ENCODE measurements at regions not wholly inside any gene's neighbourhood (a gene's known extent, or its start where the extent isn't known, plus 50 kb on each side); places are given as distances from the start of the nearest gene placed in this dataset.

DNA sequence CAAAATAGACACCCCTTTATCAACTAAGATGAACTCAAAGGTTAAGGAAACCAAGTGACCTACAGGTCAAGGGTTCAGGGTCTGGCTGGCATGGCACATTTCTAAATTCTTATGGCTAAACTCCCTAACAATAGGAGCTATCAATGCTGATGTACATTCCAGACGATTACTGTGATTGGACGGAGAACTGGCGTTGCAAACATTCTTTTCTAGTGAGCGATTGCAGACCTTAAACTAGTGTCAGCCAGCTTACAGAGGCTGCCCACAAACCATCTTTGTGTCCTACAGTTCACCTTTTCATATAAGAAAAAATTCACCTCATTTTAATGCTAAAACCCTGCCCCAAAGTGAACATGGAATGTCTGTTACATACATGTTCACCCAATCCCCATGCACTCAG lies 382.9 kb downstream of the MAT2B start (continued):
- TF ChIP-seq, protein P1, sequence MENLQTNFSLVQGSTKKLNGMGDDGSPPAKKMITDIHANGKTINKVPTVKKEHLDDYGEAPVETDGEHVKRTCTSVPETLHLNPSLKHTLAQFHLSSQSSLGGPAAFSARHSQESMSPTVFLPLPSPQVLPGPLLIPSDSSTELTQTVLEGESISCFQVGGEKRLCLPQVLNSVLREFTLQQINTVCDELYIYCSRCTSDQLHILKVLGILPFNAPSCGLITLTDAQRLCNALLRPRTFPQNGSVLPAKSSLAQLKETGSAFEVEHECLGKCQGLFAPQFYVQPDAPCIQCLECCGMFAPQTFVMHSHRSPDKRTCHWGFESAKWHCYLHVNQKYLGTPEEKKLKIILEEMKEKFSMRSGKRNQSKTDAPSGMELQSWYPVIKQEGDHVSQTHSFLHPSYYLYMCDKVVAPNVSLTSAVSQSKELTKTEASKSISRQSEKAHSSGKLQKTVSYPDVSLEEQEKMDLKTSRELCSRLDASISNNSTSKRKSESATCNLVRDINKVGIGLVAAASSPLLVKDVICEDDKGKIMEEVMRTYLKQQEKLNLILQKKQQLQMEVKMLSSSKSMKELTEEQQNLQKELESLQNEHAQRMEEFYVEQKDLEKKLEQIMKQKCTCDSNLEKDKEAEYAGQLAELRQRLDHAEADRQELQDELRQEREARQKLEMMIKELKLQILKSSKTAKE (IDR thresholded peaks at IDR 0.05; ENCODE audit: low read depth, poor library complexity, severe bottlenecking), result no peak
- TF ChIP-seq EED (IDR thresholded peaks at IDR 0.05; ENCODE audit: low read depth), result no peak
- TF ChIP-seq, protein P2, sequence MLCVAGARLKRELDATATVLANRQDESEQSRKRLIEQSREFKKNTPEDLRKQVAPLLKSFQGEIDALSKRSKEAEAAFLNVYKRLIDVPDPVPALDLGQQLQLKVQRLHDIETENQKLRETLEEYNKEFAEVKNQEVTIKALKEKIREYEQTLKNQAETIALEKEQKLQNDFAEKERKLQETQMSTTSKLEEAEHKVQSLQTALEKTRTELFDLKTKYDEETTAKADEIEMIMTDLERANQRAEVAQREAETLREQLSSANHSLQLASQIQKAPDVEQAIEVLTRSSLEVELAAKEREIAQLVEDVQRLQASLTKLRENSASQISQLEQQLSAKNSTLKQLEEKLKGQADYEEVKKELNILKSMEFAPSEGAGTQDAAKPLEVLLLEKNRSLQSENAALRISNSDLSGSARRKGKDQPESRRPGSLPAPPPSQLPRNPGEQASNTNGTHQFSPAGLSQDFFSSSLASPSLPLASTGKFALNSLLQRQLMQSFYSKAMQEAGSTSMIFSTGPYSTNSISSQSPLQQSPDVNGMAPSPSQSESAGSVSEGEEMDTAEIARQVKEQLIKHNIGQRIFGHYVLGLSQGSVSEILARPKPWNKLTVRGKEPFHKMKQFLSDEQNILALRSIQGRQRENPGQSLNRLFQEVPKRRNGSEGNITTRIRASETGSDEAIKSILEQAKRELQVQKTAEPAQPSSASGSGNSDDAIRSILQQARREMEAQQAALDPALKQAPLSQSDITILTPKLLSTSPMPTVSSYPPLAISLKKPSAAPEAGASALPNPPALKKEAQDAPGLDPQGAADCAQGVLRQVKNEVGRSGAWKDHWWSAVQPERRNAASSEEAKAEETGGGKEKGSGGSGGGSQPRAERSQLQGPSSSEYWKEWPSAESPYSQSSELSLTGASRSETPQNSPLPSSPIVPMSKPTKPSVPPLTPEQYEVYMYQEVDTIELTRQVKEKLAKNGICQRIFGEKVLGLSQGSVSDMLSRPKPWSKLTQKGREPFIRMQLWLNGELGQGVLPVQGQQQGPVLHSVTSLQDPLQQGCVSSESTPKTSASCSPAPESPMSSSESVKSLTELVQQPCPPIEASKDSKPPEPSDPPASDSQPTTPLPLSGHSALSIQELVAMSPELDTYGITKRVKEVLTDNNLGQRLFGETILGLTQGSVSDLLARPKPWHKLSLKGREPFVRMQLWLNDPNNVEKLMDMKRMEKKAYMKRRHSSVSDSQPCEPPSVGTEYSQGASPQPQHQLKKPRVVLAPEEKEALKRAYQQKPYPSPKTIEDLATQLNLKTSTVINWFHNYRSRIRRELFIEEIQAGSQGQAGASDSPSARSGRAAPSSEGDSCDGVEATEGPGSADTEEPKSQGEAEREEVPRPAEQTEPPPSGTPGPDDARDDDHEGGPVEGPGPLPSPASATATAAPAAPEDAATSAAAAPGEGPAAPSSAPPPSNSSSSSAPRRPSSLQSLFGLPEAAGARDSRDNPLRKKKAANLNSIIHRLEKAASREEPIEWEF (IDR thresholded peaks at IDR 0.05; ENCODE audit: insufficient replicate concordance, low read depth, low read length), result no peak

DNA sequence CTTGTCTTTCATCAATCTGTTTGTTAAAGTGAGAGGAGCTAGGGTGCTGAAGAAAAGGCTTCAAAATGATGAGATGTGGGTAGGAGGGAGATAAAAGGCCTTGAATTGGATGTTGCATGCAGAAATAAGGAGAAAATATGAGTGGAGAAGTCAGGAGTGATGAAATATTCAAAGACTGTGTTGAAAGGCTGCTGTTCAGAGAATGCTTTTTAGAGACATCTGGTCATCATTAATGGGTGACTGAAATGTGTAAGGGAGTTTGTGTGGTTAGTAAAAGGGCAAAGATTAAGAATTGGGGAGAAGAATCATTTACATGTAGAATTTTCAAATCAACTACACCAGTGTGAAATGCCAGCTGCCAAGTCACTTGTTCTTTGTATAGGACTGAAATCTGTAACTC lies 383.9 kb downstream of the MAT2B start:
- Histone ChIP-seq H4K20me1 (ENCODE audit: control insufficient read depth, insufficient read depth) (no peaks in the 10 kb centered on the region), H3K27me3 (replicated peaks in 1 of 2; ENCODE audit: control insufficient read depth in 2 of 2, insufficient read depth in 2 of 2, low read length in 1 of 2) (no peaks in the 10 kb centered on the region), H3K4me2 (ENCODE audit: control insufficient read depth, insufficient read depth) (no peak overlapping the region), H3K4me3 (no peak overlapping the region), H3K79me2 (ENCODE audit: control insufficient read depth, insufficient read depth, low read length) (no peaks in the 10 kb centered on the region), H3K27ac (ENCODE audit: control insufficient read depth, insufficient read depth) (no peak overlapping the region), H2AFZ (ENCODE audit: control insufficient read depth, low read depth, low read length) (no peak overlapping the region), H3K4me1 (ENCODE audit: control insufficient read depth, insufficient read depth, low read length) (no peaks in the 10 kb centered on the region), H3K9me3 (replicated peaks; ENCODE audit: control insufficient read depth, insufficient read depth, low read length) (no peaks in the 10 kb centered on the region), H3K9ac (ENCODE audit: control insufficient read depth, insufficient read depth, low read length) (no peak overlapping the region), H3K36me3 (ENCODE audit: control insufficient read depth in 2 of 2, insufficient read depth in 2 of 2, low read length in 1 of 2) (no peaks in the 10 kb centered on the region)
- ATAC-seq, result no peak
- ChIA-PET CTCF (no interaction called here), POLR2A (no interaction called here), RAD21 (ENCODE audit: unreplicated experiment) (interaction anchor here (1.3 kb wide), 1 partner anchor 26 kb away, joined by 4 read pairs; no protein-coding TSS in a partner anchor), SMC1A (ENCODE audit: uncharacterized antibody, unreplicated experiment) (interaction anchor here (0.7 to 1.3 kb wide), 3 partner anchors 8 to 29 kb away, joined by 3 read pairs; no protein-coding TSS in a partner anchor)
- no TSS peak for BruUV-seq (replicated peaks)
- intact Hi-C loops (cut with micrococcal nuclease; ENCODE audit: unreplicated experiment) (no loop called here), in situ Hi-C loops (cut with MboI) (no loop called here)
- FAIRE-seq, result no peak
- no peak for DNase-seq (ENCODE audit: low read depth, low spot score)
- TF ChIP-seq IKZF2 (IDR thresholded peaks at IDR 0.05) (no peak), ESRRA (IDR thresholded peaks at IDR 0.05; ENCODE audit: low read length) (no peak), BACH1 (IDR thresholded peaks at IDR 0.05; ENCODE audit: borderline replicate concordance) (no peak), FOS (IDR thresholded peaks at IDR 0.05; ENCODE audit: borderline replicate concordance, extremely low read depth, insufficient read length) (no peak), IRF4 (IDR thresholded peaks at IDR 0.05; ENCODE audit: low read depth, low read length) (no peak), SIX5 (IDR thresholded peaks at IDR 0.05; ENCODE audit: low read depth, low read length, severe bottlenecking) (no peak)
- TF ChIP-seq, protein P3, sequence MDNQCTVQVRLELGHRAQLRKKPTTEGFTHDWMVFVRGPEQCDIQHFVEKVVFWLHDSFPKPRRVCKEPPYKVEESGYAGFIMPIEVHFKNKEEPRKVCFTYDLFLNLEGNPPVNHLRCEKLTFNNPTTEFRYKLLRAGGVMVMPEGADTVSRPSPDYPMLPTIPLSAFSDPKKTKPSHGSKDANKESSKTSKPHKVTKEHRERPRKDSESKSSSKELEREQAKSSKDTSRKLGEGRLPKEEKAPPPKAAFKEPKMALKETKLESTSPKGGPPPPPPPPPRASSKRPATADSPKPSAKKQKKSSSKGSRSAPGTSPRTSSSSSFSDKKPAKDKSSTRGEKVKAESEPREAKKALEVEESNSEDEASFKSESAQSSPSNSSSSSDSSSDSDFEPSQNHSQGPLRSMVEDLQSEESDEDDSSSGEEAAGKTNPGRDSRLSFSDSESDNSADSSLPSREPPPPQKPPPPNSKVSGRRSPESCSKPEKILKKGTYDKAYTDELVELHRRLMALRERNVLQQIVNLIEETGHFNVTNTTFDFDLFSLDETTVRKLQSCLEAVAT (IDR thresholded peaks at IDR 0.05), result no peak

Measured in GM12878 (cell line).